HCT116 (cell line): ENCODE measurements at regions not wholly inside any gene's neighbourhood (a gene's known extent, or its start where the extent isn't known, plus 50 kb on each side); places are given as distances from the start of the nearest gene placed in this dataset.

Source experiments
- CEBPB ChIP-seq: IDR thresholded peaks from 2 replicates; pipeline ENCODE4 v1.6.1; 2012; ENCODE audit warnings: low read depth
- ELF1 ChIP-seq: IDR thresholded peaks from 2 replicates; pipeline ENCODE4 v1.6.1; 2012; ENCODE audit warnings: low read depth, borderline replicate concordance
- EZH2 ChIP-seq: fragments of 200-600 bp; sonication (generic); IDR thresholded peaks from 2 replicates; pipeline ENCODE4 v1.6.1; 2017; ENCODE audit warnings: antibody characterized with exemption, mixed run types
- FOSL1 ChIP-seq: IDR thresholded peaks from 2 replicates; pipeline ENCODE4 v1.6.1; 2012; ENCODE audit warnings: low read depth
- JUND ChIP-seq: IDR thresholded peaks from 2 replicates; pipeline ENCODE4 v1.6.1; 2012
- POLR2A ChIP-seq: IDR thresholded peaks from 2 replicates; pipeline ENCODE4 v1.7.0; 2011; ENCODE audit warnings: borderline replicate concordance; ENCODE audit not compliant: insufficient read depth, insufficient read length; ENCODE audit errors: extremely low read depth
- POLR2AphosphoS5 ChIP-seq: IDR thresholded peaks from 2 replicates; pipeline ENCODE4 v1.6.1; 2011; ENCODE audit warnings: mild to moderate bottlenecking, low read depth, low read length, moderate library complexity
- SP1 ChIP-seq: IDR thresholded peaks from 2 replicates; pipeline ENCODE4 v1.6.1; 2012; ENCODE audit warnings: low read depth
- TCF7L2 ChIP-seq: IDR thresholded peaks from 2 replicates; pipeline ENCODE4 v1.7.0; 2011; ENCODE audit warnings: borderline replicate concordance, inconsistent platforms; ENCODE audit not compliant: insufficient read depth, insufficient read length; ENCODE audit errors: extremely low read depth
- YY1 ChIP-seq: IDR thresholded peaks from 2 replicates; pipeline ENCODE4 v1.6.1; 2011; ENCODE audit warnings: low read length, low read depth, moderate library complexity, mild to moderate bottlenecking; ENCODE audit not compliant: insufficient replicate concordance; ENCODE audit errors: extremely low read depth
- TF ChIP-seq, protein P1 (sequence below): IDR thresholded peaks from 2 replicates; pipeline ENCODE4 v1.6.1; 2012
- TF ChIP-seq, protein P2 (sequence below), 3 experiments: fragments of 200-600 bp in 1 of 3; sonication (generic) in 1 of 3; IDR thresholded peaks in 2 of 3; conservative IDR thresholded peaks in 1 of 3; 2 replicates each; pipeline ENCODE4 v1.5.1; 2012 to 2017; ENCODE audit warnings: low read depth in 2 of 3, low read length in 2 of 3, antibody characterized with exemption in 1 of 3, borderline replicate concordance in 1 of 3, control low read depth in 1 of 3, mild to moderate bottlenecking in 1 of 3, mixed read lengths in 1 of 3, mixed run types in 1 of 3, moderate library complexity in 1 of 3; ENCODE audit not compliant: insufficient read depth in 1 of 3
- TF ChIP-seq, protein P3 (sequence below): IDR thresholded peaks from 2 replicates; pipeline ENCODE4 v1.6.1; 2012; ENCODE audit warnings: low read depth
- TF ChIP-seq, protein P4 (sequence below): IDR thresholded peaks from 2 replicates; pipeline ENCODE4 v1.6.1; 2012

DNA sequence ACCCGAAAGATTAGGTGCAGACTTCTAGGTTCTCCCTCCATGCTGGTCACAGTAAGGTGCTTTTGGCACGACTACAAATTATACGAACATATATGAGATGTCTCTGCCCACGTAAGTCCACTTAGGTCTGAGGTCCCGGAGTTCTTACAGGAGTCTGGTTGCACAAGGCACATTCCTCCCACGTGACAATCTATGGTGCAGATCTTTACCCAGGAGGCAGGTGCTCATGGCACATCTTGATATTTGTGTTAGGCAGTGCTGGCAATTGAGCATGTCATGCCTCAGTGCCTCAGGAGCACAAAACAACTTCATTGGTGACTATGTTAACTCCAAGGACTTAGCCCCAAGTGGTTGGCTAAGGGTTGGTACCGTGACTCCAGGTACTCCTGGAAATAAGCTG, 92.0 kb upstream of the AMN1 start:
- TF ChIP-seq EZH2: no peak
- TF ChIP-seq, protein P1, sequence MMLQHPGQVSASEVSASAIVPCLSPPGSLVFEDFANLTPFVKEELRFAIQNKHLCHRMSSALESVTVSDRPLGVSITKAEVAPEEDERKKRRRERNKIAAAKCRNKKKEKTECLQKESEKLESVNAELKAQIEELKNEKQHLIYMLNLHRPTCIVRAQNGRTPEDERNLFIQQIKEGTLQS: no peak
- TF ChIP-seq, protein P2, sequence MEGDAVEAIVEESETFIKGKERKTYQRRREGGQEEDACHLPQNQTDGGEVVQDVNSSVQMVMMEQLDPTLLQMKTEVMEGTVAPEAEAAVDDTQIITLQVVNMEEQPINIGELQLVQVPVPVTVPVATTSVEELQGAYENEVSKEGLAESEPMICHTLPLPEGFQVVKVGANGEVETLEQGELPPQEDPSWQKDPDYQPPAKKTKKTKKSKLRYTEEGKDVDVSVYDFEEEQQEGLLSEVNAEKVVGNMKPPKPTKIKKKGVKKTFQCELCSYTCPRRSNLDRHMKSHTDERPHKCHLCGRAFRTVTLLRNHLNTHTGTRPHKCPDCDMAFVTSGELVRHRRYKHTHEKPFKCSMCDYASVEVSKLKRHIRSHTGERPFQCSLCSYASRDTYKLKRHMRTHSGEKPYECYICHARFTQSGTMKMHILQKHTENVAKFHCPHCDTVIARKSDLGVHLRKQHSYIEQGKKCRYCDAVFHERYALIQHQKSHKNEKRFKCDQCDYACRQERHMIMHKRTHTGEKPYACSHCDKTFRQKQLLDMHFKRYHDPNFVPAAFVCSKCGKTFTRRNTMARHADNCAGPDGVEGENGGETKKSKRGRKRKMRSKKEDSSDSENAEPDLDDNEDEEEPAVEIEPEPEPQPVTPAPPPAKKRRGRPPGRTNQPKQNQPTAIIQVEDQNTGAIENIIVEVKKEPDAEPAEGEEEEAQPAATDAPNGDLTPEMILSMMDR (IDR thresholded peaks at IDR 0.05 in 2 of 3, conservative IDR thresholded peaks at IDR 0.05 in 1 of 3; ENCODE audit: borderline replicate concordance in 1 of 3, insufficient read depth in 1 of 3, low read depth in 2 of 3, low read length in 2 of 3): no peak
- no peak for TF ChIP-seq POLR2A
- TF ChIP-seq, protein P3, sequence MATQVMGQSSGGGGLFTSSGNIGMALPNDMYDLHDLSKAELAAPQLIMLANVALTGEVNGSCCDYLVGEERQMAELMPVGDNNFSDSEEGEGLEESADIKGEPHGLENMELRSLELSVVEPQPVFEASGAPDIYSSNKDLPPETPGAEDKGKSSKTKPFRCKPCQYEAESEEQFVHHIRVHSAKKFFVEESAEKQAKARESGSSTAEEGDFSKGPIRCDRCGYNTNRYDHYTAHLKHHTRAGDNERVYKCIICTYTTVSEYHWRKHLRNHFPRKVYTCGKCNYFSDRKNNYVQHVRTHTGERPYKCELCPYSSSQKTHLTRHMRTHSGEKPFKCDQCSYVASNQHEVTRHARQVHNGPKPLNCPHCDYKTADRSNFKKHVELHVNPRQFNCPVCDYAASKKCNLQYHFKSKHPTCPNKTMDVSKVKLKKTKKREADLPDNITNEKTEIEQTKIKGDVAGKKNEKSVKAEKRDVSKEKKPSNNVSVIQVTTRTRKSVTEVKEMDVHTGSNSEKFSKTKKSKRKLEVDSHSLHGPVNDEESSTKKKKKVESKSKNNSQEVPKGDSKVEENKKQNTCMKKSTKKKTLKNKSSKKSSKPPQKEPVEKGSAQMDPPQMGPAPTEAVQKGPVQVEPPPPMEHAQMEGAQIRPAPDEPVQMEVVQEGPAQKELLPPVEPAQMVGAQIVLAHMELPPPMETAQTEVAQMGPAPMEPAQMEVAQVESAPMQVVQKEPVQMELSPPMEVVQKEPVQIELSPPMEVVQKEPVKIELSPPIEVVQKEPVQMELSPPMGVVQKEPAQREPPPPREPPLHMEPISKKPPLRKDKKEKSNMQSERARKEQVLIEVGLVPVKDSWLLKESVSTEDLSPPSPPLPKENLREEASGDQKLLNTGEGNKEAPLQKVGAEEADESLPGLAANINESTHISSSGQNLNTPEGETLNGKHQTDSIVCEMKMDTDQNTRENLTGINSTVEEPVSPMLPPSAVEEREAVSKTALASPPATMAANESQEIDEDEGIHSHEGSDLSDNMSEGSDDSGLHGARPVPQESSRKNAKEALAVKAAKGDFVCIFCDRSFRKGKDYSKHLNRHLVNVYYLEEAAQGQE: no peak
- no peak for TF ChIP-seq TCF7L2
- TF ChIP-seq, protein P4, sequence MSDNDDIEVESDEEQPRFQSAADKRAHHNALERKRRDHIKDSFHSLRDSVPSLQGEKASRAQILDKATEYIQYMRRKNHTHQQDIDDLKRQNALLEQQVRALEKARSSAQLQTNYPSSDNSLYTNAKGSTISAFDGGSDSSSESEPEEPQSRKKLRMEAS: no peak
- TF ChIP-seq SP1: no peak
- no peak for TF ChIP-seq FOSL1
- no peak for TF ChIP-seq POLR2AphosphoS5
- no peak for TF ChIP-seq YY1
- no peak for TF ChIP-seq ELF1
- no peak for TF ChIP-seq JUND
- TF ChIP-seq CEBPB: no peak
